Lung (tissue), 9 donors: ENCODE measurements at regions not wholly inside any gene's neighbourhood (a gene's known extent, or its start where the extent isn't known, plus 50 kb on each side); places are given as distances from the start of the nearest gene placed in this dataset.
"Not testable (repeated sequence)": the region's sequence is repeated elsewhere in the genome, so short reads cannot be mapped to it uniquely, and the experiment has no call there.

Source experiments
- ATAC-seq: fragments of 200-7000 bp; cut with Tn5 transposase; one replicate; pipeline ENCODE4 v1.9.1; 2020; ENCODE audit warnings: moderate number of reproducible peaks; ENCODE audit not compliant: insufficient read depth, low FRiP score
- DNase-seq, 3 donors: peaks; one replicate each; pipeline ENCODE4 v3.0.0-alpha.2; 2013 to 2017
- H3K27ac ChIP-seq, 2 donors: one replicate each; pipeline ENCODE4 v1.5.1; 2013; ENCODE audit warnings: mild to moderate bottlenecking in 2 of 2, moderate library complexity in 2 of 2, control low read depth in 1 of 2, inconsistent platforms in 1 of 2, low read depth in 1 of 2, low read length in 1 of 2
- H3K27me3 ChIP-seq, 3 donors: one replicate each; pipeline ENCODE4 v1.5.1; 2013; ENCODE audit warnings: low read length in 2 of 3; ENCODE audit not compliant: control insufficient read depth in 3 of 3, insufficient read depth in 3 of 3
- H3K36me3 ChIP-seq, 4 donors: one replicate each; pipeline ENCODE4 v1.5.1; 2013; ENCODE audit warnings: low read length in 4 of 4, mild to moderate bottlenecking in 1 of 4, moderate library complexity in 1 of 4; ENCODE audit not compliant: control insufficient read depth in 4 of 4, insufficient read depth in 4 of 4
- H3K4me1 ChIP-seq, 5 donors: one replicate each; pipeline ENCODE4 v1.5.1; 2013; ENCODE audit warnings: low read length in 5 of 5, mild to moderate bottlenecking in 2 of 5, moderate library complexity in 1 of 5; ENCODE audit not compliant: control insufficient read depth in 5 of 5, insufficient read depth in 5 of 5
- H3K4me3 ChIP-seq: one replicate; pipeline ENCODE4 v1.5.1; 2013; ENCODE audit warnings: mild to moderate bottlenecking, control low read depth, moderate library complexity
- H3K9ac ChIP-seq, 2 donors: one replicate each; pipeline ENCODE4 v1.5.1; 2013; ENCODE audit warnings: low read length in 2 of 2, control low read depth in 1 of 2; ENCODE audit not compliant: insufficient read depth in 1 of 2
- H3K9me3 ChIP-seq, 4 donors: one replicate each; pipeline ENCODE4 v1.5.1; 2013; ENCODE audit warnings: low read length in 3 of 4, mild to moderate bottlenecking in 1 of 4, moderate library complexity in 1 of 4; ENCODE audit not compliant: control insufficient read depth in 4 of 4, insufficient read depth in 3 of 4
- WGBS, 2 donors: extraction: QIAGEN DNeasy Blood & Tissue Kit; methylation state at CpG; one replicate each; pipeline ENCODE4 v1.1.7; 2013; 5-methylcytosine and 5-hydroxymethylcytosine counted together
- donor health status: Bipolar disorder and iron deficiency.
- donor health status: healthy.
- donor health status: DM: yes; HTN: yes; CAD: no.

DNA sequence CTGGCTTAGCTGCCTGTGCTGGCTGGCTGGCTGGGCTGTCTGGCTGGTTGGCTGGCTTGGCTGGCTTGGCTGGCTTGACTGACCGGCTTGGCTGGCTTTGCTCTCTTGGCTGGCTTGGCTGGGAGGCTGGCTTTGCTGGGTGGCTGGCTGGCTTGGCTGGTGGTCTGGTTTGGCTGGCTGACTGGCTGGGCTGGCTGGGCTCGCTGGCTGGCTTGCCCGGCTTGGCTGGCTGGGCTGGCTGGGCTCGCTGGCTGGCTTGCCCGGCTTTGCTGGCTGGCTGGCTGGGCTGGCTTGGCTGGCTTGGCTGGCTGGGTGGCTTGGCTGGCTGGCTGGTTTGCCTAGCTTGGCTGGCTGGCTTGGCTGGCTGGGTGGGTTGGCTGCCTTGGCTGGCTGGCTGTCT, 438.7 kb downstream of the GOLGA6L6 start:
- not testable (repeated sequence) for H3K9me3 ChIP-seq, H3K27me3 ChIP-seq, H3K4me3 ChIP-seq, ATAC-seq, H3K27ac ChIP-seq, DNase-seq, H3K9ac ChIP-seq, H3K36me3 ChIP-seq, H3K4me1 ChIP-seq
- WGBS, 2 donors, result 84 to 95% methylated on average over 5 of the region's 5 CpGs

DNA sequence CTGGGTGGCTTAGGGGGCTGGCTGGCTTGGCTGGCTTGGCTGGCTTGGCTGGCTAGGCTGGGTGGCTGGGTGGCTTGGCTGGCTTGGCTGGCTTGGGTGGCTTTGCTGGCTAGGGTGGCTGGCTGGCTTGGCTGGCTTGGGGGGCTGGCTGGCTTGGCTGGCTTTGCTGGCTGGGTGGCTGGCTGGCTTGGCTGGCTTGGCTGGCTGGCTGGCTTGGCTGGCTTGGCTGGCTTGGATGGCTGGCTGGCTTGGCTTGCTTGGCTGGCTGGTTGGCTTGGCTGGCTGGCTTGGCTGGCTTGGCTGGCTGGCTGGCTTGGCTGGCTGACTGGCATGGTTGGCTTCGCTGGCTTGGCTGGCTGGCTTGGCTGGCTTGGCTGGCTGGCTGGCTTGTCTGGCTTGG, 439.4 kb downstream of the GOLGA6L6 start:
- not testable (repeated sequence) for DNase-seq, H3K27ac ChIP-seq, H3K4me1 ChIP-seq, H3K4me3 ChIP-seq, H3K27me3 ChIP-seq, H3K36me3 ChIP-seq, ATAC-seq, H3K9me3 ChIP-seq, H3K9ac ChIP-seq
- 50 to 67% methylated on average over 1 of the region's 1 CpG for WGBS, 2 donors

DNA sequence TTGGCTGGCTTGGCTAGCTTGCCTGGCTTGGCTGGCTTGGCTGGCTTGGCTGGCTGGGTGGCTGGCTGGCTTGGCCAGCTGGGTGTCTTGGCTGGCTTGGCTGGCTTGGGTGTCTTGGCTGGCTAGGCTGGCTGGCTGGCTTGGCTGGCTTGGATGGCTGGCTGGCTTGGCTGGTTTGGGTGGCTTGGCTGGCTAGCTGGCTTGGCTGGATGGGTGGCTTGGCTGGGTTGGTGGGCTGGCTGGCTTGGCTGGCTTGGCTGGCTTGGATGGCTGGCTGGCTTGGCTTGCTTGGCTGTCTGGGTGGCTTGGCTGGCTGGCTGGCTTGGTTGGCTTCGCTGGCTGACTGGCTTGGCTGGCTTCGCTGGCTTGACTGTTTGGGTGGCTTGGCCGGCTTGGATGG, 440.3 kb downstream of the GOLGA6L6 start:
- H3K27ac ChIP-seq, ATAC-seq: not testable (repeated sequence)

DNA sequence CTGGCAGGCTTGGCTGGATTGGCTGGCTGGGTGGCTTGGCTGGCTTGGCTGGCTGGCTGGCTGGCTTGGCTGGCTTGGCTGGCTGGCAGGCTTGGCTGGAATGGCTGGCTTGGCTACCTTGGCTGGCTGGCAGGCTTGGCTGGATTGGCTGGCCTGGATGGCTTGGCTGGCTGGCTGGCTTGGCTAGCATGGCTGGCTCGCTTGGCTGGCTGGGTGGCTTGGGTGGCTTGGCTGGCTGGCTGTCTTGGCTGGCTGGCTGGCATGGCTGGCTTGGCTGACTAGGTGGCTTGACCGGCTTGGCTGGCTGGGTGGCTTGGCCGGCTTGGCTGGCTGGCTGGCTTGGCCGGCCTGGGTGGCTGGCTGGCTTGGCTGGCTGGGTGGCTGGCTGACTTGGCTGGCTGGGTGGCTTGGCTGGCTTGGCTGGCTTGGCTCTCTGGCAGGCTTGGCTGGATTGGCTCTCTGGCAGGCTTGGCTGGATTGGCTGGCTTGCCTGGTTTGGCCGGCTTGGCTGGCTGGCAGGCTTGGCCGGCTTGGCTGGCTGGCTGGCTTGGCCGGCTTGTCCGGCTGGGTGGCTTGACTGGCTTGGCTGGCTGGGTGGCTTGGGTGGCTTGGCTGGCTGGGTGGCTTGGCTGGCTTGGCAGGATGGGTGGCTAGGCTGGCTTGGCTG, 440.9 kb downstream of the GOLGA6L6 start:
- WGBS, 2 donors, result no CpG with 5 or more reads among the region's 8 CpGs
- ATAC-seq, H3K9ac ChIP-seq, H3K9me3 ChIP-seq, H3K27me3 ChIP-seq, H3K4me3 ChIP-seq, H3K4me1 ChIP-seq, H3K27ac ChIP-seq, H3K36me3 ChIP-seq, DNase-seq: not testable (repeated sequence)

More for the DNA sequence above, 440.3 kb downstream of the GOLGA6L6 start:
- H3K27me3 ChIP-seq, H3K9me3 ChIP-seq, H3K4me3 ChIP-seq, DNase-seq, H3K9ac ChIP-seq, H3K36me3 ChIP-seq, H3K4me1 ChIP-seq: not testable (repeated sequence)
- no CpG with 5 or more reads among the region's 3 CpGs for WGBS, 2 donors

DNA sequence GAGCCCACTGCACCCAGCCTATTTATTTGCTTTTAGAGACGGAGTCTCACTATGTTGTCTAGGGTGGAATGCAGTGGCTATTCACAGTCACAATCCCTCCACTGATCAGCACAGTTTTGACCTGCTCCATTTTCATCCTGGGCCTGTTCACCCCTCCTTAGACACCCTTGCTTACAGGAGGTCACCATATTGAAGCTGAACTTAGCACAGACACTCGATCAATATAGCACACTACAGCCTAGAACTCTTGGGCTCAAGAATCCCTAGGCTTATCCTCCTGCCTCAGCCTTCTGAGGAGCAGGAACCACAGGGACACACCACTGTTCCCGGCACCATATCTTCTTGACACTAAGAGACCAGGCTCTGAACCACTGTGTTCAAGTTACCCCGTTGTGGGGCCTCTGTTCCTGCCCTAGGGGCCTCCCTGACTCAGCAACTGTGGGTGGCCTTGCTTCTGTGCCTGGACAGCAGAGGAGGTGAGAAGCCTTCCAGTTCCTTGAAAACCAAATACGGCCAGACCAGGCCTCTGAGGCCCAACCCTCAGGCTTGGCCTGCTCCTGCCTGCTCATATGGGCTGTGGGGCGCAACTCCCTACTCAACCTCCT, 445.8 kb downstream of the GOLGA6L6 start:
- H3K9me3 ChIP-seq, H3K36me3 ChIP-seq, H3K27ac ChIP-seq, H3K9ac ChIP-seq, DNase-seq, H3K4me3 ChIP-seq, H3K27me3 ChIP-seq, ATAC-seq, H3K4me1 ChIP-seq: not testable (repeated sequence)
- 61 to 69% methylated on average over 3 of the region's 6 CpGs for WGBS, 2 donors

DNA sequence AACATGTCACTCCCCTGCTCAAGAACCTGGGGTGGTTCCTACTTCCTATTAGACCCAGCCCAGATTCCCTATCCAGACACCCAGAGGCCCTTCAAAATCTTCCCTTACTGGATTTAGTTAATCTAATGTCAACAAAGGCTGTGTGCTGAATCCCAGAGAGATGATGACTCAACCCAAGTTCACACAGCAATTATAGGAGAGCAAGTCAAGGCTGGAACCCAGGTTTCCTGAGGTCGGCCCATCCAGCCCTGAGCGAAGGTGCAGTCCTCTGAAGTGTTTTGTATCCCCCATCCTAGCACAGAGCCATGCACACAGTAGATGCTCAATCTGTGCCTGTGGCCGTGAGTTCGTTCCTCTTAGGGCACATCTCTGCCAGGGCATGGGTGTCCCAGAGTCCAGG, 452.1 kb downstream of the GOLGA6L6 start:
- not testable (repeated sequence) for ATAC-seq, H3K4me3 ChIP-seq, H3K27me3 ChIP-seq, H3K9me3 ChIP-seq, H3K4me1 ChIP-seq, H3K36me3 ChIP-seq, H3K27ac ChIP-seq, H3K9ac ChIP-seq, DNase-seq
- 72 to 85% methylated on average over 2 of the region's 4 CpGs for WGBS, 2 donors

DNA sequence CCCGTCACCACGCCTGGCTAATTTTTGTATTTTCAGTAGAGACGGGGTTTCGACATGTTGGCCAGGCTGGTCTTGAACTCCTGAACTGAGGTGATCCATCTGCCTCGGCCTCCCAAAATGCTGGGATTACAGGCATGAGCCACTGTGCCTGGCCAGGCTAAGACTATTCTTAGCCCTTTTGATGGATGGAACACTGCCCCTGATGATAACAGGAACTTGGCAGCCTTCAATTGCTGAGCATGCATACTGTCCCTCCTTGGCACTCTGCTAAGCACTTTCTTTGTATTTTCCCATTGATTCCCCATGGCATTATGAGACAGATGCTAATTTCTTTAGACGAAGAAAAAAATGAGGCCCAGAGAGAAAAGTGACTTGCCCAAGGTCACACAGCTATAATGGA, 457.6 kb downstream of the GOLGA6L6 start:
- H3K4me1 ChIP-seq, H3K27me3 ChIP-seq, H3K9me3 ChIP-seq, H3K4me3 ChIP-seq, H3K9ac ChIP-seq, DNase-seq, ATAC-seq, H3K36me3 ChIP-seq, H3K27ac ChIP-seq: not testable (repeated sequence)
- WGBS, 2 donors, result no CpG with 5 or more reads among the region's 6 CpGs

DNA sequence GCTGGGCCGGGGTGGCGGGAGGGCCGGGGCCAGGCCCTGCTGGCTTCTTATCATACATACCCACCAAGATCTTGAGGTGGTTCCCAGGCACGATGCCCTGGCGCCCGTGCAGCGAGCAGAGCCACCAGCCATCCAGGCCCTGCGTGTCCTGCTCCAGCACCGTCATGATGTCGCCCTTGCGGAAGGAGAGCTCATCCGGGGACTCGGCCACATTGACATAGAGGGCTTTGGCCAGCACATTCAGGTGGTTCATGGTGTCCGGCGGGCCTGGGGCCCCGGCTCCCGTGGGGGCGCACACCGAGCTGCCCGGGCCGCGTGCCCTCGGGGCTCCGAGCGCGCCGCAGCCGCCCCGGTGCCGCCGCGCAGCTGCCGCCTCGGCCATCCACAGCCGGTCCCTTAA, 467.5 kb downstream of the GOLGA6L6 start:
- not testable (repeated sequence) for H3K9ac ChIP-seq, H3K27me3 ChIP-seq, H3K4me3 ChIP-seq, H3K4me1 ChIP-seq, H3K9me3 ChIP-seq, DNase-seq, H3K36me3 ChIP-seq, ATAC-seq, H3K27ac ChIP-seq
- 90 to 96% methylated on average over 19 to 22 of the region's 35 CpGs for WGBS, 2 donors
